Fibroblast of lung (primary cell): ENCODE measurements at regions not wholly inside any gene's neighbourhood (a gene's known extent, or its start where the extent isn't known, plus 50 kb on each side); places are given as distances from the start of the nearest gene placed in this dataset.

Source experiments
- DNase-seq, 2 donors: peaks; one replicate each; pipeline versions ENCODE4 v3.0.0 to v3.0.0-alpha.2; 2010; ENCODE audit warnings: low read depth in 2 of 2
- H2AFZ ChIP-seq: 2 replicates; pipeline ENCODE4 v1.5.1; 2012; ENCODE audit warnings: low read length, control low read depth, inconsistent platforms
- H3K27ac ChIP-seq: 2 replicates; pipeline ENCODE4 v1.5.1; 2011; ENCODE audit warnings: low read length, control low read depth; ENCODE audit not compliant: insufficient read depth
- H3K27me3 ChIP-seq: 2 replicates; pipeline ENCODE4 v1.5.1; 2011; ENCODE audit warnings: mild to moderate bottlenecking, low read length; ENCODE audit not compliant: control insufficient read depth, insufficient read depth
- H3K36me3 ChIP-seq: 2 replicates; pipeline ENCODE4 v1.5.1; 2011; ENCODE audit warnings: low read length; ENCODE audit not compliant: control insufficient read depth, insufficient read depth
- H3K4me1 ChIP-seq: 2 replicates; pipeline ENCODE4 v1.5.1; 2011; ENCODE audit warnings: low read length; ENCODE audit not compliant: control insufficient read depth, insufficient read depth; ENCODE audit errors: extremely low read depth
- H3K4me2 ChIP-seq: 2 replicates; pipeline ENCODE4 v1.5.1; 2011; ENCODE audit warnings: low read length, control low read depth; ENCODE audit not compliant: insufficient read depth; ENCODE audit errors: extremely low read depth
- H3K4me3 ChIP-seq, 4 experiments: fragments of 200-600 bp in 1 of 4; sonication (generic) in 1 of 4; replicated peaks in 1 of 4; 2 replicates each; pipeline ENCODE4 v1.5.1; 2011 to 2016; ENCODE audit warnings: low read length in 4 of 4, low read depth in 3 of 4, mild to moderate bottlenecking in 3 of 4, control low read depth in 2 of 4, inconsistent platforms in 1 of 4, mixed read lengths in 1 of 4; ENCODE audit not compliant: insufficient read depth in 1 of 4; ENCODE audit errors: control extremely low read depth in 1 of 4
- H3K79me2 ChIP-seq: 2 replicates; pipeline ENCODE4 v1.5.1; 2012; ENCODE audit warnings: mild to moderate bottlenecking, low read length, inconsistent platforms; ENCODE audit not compliant: control insufficient read depth, insufficient read depth
- H3K9ac ChIP-seq: 2 replicates; pipeline ENCODE4 v1.5.1; 2011; ENCODE audit warnings: mild to moderate bottlenecking, low read length, control low read depth; ENCODE audit not compliant: insufficient read depth
- H3K9me3 ChIP-seq: 2 replicates; pipeline ENCODE4 v1.5.1; 2012; ENCODE audit warnings: low read depth, low read length; ENCODE audit not compliant: control insufficient read depth, insufficient read depth
- H4K20me1 ChIP-seq: 2 replicates; pipeline ENCODE4 v1.5.1; 2011; ENCODE audit warnings: low read length; ENCODE audit not compliant: control insufficient read depth, insufficient read depth; ENCODE audit errors: extremely low read depth
- EZH2 ChIP-seq: IDR thresholded peaks from 2 replicates; pipeline ENCODE4 v1.5.1; 2012; ENCODE audit warnings: low read length, control low read depth, mild to moderate bottlenecking; ENCODE audit errors: missing control alignments
- TF ChIP-seq, protein P1 (sequence below), 2 donors: IDR thresholded peaks in 1 of 2; conservative IDR thresholded peaks in 1 of 2; 1 replicate in 1 of 2; 2 replicates in 1 of 2; pipeline ENCODE4 v1.5.1; 2011 to 2012; ENCODE audit warnings: low read length in 2 of 2, control low read depth in 1 of 2, inconsistent platforms in 1 of 2, low read depth in 1 of 2, mild to moderate bottlenecking in 1 of 2

DNA sequence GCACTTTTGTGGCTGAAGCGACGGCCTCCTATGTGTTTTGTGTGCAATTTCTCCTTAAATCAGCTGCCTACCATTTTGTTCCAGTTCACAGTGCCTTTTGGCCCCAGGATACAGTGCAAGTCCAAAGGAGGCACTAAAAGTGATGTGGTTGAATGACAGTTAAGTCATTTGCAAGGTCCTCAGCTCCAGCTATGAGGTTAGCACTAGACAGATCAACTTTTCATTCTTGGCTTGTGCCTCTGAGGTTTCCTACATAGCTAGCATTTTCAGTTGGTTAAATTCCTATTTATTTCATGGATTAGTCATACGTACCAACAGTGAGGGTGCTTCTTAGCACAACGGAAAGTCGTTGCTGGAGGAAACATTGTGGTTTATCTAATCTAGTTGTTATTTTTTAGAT lies 59.3 kb upstream of the NTPCR start:
- Histone ChIP-seq H3K9me3 (no peaks in the 10 kb centered on the region), H3K4me1 (no peaks in the 10 kb centered on the region), H3K27me3 (no peaks in the 10 kb centered on the region), H3K9ac (no peak overlapping the region), H3K27ac (no peak overlapping the region), H4K20me1 (no peaks in the 10 kb centered on the region), H2AFZ (no peak overlapping the region), H3K4me3 (no peak overlapping the region), H3K36me3 (no peaks in the 10 kb centered on the region), H3K4me2 (no peak overlapping the region), H3K79me2 (no peaks in the 10 kb centered on the region)
- peak; percentile 85 to 98 for DNase-seq
- TF ChIP-seq, protein P1, sequence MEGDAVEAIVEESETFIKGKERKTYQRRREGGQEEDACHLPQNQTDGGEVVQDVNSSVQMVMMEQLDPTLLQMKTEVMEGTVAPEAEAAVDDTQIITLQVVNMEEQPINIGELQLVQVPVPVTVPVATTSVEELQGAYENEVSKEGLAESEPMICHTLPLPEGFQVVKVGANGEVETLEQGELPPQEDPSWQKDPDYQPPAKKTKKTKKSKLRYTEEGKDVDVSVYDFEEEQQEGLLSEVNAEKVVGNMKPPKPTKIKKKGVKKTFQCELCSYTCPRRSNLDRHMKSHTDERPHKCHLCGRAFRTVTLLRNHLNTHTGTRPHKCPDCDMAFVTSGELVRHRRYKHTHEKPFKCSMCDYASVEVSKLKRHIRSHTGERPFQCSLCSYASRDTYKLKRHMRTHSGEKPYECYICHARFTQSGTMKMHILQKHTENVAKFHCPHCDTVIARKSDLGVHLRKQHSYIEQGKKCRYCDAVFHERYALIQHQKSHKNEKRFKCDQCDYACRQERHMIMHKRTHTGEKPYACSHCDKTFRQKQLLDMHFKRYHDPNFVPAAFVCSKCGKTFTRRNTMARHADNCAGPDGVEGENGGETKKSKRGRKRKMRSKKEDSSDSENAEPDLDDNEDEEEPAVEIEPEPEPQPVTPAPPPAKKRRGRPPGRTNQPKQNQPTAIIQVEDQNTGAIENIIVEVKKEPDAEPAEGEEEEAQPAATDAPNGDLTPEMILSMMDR (conservative IDR thresholded peaks at IDR 0.05 in 1 of 2, IDR thresholded peaks at IDR 0.05 in 1 of 2; ENCODE audit: low read depth in 1 of 2, low read length in 2 of 2), result no peak
- TF ChIP-seq EZH2, result no peak

DNA sequence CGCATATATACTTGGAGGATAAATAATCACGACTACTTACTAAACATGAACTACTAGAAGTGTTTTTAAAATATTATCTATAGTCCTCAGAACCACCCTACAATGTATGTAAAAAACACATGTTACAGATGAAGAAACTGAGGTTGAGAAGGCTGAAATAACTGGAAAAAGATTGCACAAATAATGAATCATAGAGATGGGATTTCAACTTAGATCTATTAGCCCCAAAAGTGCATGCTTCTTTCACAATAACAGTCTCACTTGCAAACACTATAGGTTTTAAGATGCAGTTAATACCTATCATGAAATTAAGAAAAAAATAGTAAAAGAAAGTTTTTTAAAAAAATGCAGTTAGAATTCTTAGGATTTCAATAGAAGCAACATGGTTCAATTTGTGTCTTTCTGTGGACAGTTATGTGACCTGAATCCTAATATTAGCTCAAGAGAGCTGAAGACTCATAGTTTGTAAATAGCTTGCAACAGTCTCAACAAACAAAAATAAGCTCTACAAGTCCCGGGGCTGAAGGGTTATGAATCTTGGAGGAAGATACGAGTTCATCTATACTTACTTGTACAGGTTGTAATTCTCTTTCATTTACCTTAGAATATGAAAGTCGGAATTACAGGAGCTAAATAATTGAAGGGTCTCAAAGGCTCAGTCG lies 58.6 kb upstream of the NTPCR start:
- Histone ChIP-seq H2AFZ (no peak overlapping the region), H3K79me2 (no peaks in the 10 kb centered on the region), H3K36me3 (no peaks in the 10 kb centered on the region), H3K4me3 (no peak overlapping the region), H3K9ac (no peak overlapping the region), H3K4me2 (no peak overlapping the region), H3K4me1 (no peaks in the 10 kb centered on the region), H3K27ac (no peak overlapping the region), H3K9me3 (no peaks in the 10 kb centered on the region), H4K20me1 (no peaks in the 10 kb centered on the region), H3K27me3 (no peaks in the 10 kb centered on the region)
- DNase-seq, result peak; percentile 37 to 61
- TF ChIP-seq, protein P1 (conservative IDR thresholded peaks at IDR 0.05 in 1 of 2, IDR thresholded peaks at IDR 0.05 in 1 of 2; ENCODE audit: low read depth in 1 of 2, low read length in 2 of 2), result no peak
- TF ChIP-seq EZH2, result no peak

- TF ChIP-seq, protein P1 (conservative IDR thresholded peaks at IDR 0.05 in 1 of 2, IDR thresholded peaks at IDR 0.05 in 1 of 2; ENCODE audit: low read depth in 1 of 2, low read length in 2 of 2), result no peak
- no peak for TF ChIP-seq EZH2
- DNase-seq, result peak in 1 of 2 donors; percentile 32
- no peak overlapping the region for H3K9ac ChIP-seq
- H3K36me3 ChIP-seq, result no peaks in the 10 kb centered on the region
- H3K27me3 ChIP-seq, result no peaks in the 10 kb centered on the region
- H2AFZ ChIP-seq, result no peak overlapping the region
- H3K4me1 ChIP-seq, result no peaks in the 10 kb centered on the region
- H3K4me3 ChIP-seq, result no peak overlapping the region
- no peaks in the 10 kb centered on the region for H4K20me1 ChIP-seq
- H3K27ac ChIP-seq, result no peak overlapping the region
- H3K79me2 ChIP-seq, result no peaks in the 10 kb centered on the region
- H3K4me2 ChIP-seq, result no peak overlapping the region
- no peaks in the 10 kb centered on the region for H3K9me3 ChIP-seq
These were observed 56.7 kb upstream of the NTPCR start for GRCh38 chr1:232893481-232894313.
